Ovary (tissue), 3 donors: ENCODE measurements at regions not wholly inside any gene's neighbourhood (a gene's known extent, or its start where the extent isn't known, plus 50 kb on each side); places are given as distances from the start of the nearest gene placed in this dataset.

Experiments
- CTCF ChIP-seq, 3 donors: fragments of 450-650 bp in 2 of 3; fragments of 200-600 bp in 1 of 3; IDR thresholded peaks; one replicate each; pipeline versions ENCODE4 v1.5.1 to v1.8.0; 2016 to 2022; ENCODE audit warnings: antibody characterized with exemption in 3 of 3, mild to moderate bottlenecking in 1 of 3
- EP300 ChIP-seq: sonication (generic); formaldehyde crosslinking; IDR thresholded peaks from one replicate; pipeline ENCODE4 v1.6.1; 2017; ENCODE audit warnings: antibody characterized with exemption
- POLR2A ChIP-seq: fragments of 450-650 bp; IDR thresholded peaks from one replicate; pipeline ENCODE4 v1.6.1; 2017; ENCODE audit warnings: antibody characterized with exemption, mild to moderate bottlenecking, moderate library complexity
- donor health status: DM: no; HTN: no; CAD: no.

- TF ChIP-seq CTCF (IDR thresholded peaks at IDR 0.05) (no peak), POLR2A (no peak), EP300 (no peak)
Observed at GRCh38 chr14:54202288-54202687, 194.5 kb upstream of the CDKN3 start.
